Tibial artery (tissue), 4 donors: ENCODE measurements at regions not wholly inside any gene's neighbourhood (a gene's known extent, or its start where the extent isn't known, plus 50 kb on each side); places are given as distances from the start of the nearest gene placed in this dataset.

Experiments
- DNase-seq, 2 donors: peaks; one replicate each; pipeline ENCODE4 v3.0.0-alpha.2; 2019
- H3K27ac ChIP-seq, 2 donors: fragments of 200-600 bp; sonication (generic) in 1 of 2; 1 replicate in 1 of 2; 2 replicates in 1 of 2; pipeline ENCODE4 v1.5.1; 2018 to 2019; ENCODE audit warnings: mild to moderate bottlenecking in 1 of 2
- H3K27me3 ChIP-seq, 2 donors: fragments of 200-600 bp; sonication (generic) in 1 of 2; one replicate each; pipeline versions ENCODE4 v1.5.1 to v1.6.0; 2016 to 2019
- H3K36me3 ChIP-seq, 3 donors: fragments of 200-600 bp; sonication (generic) in 2 of 3; one replicate each; pipeline ENCODE4 v1.5.1; 2016 to 2019; ENCODE audit warnings: mild to moderate bottlenecking in 2 of 3
- H3K4me1 ChIP-seq, 4 donors: fragments of 200-600 bp; sonication (generic) in 2 of 4; 1 replicate in 3 of 4; 2 replicates in 1 of 4; pipeline ENCODE4 v1.5.1; 2016 to 2019
- H3K4me3 ChIP-seq, 2 donors: fragments of 200-600 bp; sonication (generic) in 1 of 2; 1 replicate in 1 of 2; 2 replicates in 1 of 2; pipeline ENCODE4 v1.5.1; 2018 to 2019; ENCODE audit warnings: mild to moderate bottlenecking in 2 of 2
- H3K9me3 ChIP-seq, 3 donors: fragments of 200-600 bp; sonication (generic) in 1 of 3; one replicate each; pipeline ENCODE4 v1.5.1; 2016 to 2019
- intact Hi-C: fragments of 100-400 bp; cut with DNase I; formaldehyde crosslinking; loops from one replicate; pipeline ENCODE4 v1.15.0; 2023; ENCODE audit warnings: low total_unique reads
- TF ChIP-seq, protein P1 (sequence below), 2 experiments: fragments of 200-600 bp in 1 of 2; fragments of 450-650 bp in 1 of 2; IDR thresholded peaks; one replicate each; pipeline ENCODE4 v1.5.1; 2017 to 2019; ENCODE audit warnings: antibody characterized with exemption in 2 of 2, mild to moderate bottlenecking in 1 of 2, moderate library complexity in 1 of 2

DNA sequence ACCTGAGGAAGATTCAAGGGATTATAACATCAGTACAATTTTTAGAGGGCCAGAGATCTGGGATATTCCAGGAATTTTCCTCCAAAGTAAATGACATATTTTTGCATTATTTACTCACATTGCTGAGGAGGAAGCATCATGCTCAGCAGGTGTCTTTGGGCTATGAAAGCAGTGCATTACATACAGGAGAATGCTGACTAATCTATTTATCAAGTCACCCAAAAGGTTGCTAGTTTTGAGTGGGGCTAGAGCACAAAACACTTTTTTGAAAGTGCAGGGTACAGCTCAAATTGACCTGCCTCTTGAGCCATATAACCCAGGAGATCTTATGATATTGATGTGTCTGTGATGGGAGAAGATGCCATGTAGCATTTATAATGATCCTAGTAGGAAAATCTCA lies 603.1 kb downstream of the POM121L12 start:
- DNase-seq: no peak
- peaks cover 0 to 10% (median 0%) of the 10 kb centered on the region in 3 donors for H3K9me3 ChIP-seq
- intact Hi-C loops: no loop called here
- no peak overlapping the region for H3K27ac ChIP-seq
- no peak overlapping the region for H3K4me3 ChIP-seq
- no peaks in the 10 kb centered on the region for H3K4me1 ChIP-seq
- no peaks in the 10 kb centered on the region for H3K27me3 ChIP-seq
- TF ChIP-seq, protein P1, sequence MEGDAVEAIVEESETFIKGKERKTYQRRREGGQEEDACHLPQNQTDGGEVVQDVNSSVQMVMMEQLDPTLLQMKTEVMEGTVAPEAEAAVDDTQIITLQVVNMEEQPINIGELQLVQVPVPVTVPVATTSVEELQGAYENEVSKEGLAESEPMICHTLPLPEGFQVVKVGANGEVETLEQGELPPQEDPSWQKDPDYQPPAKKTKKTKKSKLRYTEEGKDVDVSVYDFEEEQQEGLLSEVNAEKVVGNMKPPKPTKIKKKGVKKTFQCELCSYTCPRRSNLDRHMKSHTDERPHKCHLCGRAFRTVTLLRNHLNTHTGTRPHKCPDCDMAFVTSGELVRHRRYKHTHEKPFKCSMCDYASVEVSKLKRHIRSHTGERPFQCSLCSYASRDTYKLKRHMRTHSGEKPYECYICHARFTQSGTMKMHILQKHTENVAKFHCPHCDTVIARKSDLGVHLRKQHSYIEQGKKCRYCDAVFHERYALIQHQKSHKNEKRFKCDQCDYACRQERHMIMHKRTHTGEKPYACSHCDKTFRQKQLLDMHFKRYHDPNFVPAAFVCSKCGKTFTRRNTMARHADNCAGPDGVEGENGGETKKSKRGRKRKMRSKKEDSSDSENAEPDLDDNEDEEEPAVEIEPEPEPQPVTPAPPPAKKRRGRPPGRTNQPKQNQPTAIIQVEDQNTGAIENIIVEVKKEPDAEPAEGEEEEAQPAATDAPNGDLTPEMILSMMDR (IDR thresholded peaks at IDR 0.05): no peak
- no peaks in the 10 kb centered on the region for H3K36me3 ChIP-seq

DNA sequence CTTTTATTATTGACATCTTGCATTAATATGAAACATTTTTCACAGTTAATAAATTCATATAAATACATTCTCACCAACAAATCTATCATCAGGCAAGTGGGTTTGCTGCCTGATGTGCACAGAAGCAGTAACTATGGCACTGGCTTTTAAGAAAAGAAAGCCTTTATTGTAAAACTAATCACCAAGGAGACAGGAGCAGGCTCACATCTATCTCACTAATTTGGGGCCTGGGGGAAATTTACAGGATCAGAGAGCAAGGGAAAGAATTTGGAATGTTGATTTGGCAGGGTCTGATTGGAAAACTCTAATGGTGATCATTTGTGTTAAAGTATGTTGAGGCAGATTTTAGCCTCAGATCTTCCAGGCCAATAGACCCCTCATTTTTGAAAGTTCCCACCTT lies 605.7 kb downstream of the POM121L12 start:
- no peak for DNase-seq
- no peak overlapping the region for H3K27ac ChIP-seq
- H3K4me1 ChIP-seq: no peaks in the 10 kb centered on the region
- H3K9me3 ChIP-seq: peaks cover 0 to 4% (median 0%) of the 10 kb centered on the region in 3 donors
- no peak overlapping the region for H3K4me3 ChIP-seq
- intact Hi-C loops: no loop called here
- H3K36me3 ChIP-seq: no peaks in the 10 kb centered on the region
- TF ChIP-seq, protein P1 (IDR thresholded peaks at IDR 0.05): no peak
- no peaks in the 10 kb centered on the region for H3K27me3 ChIP-seq

DNA sequence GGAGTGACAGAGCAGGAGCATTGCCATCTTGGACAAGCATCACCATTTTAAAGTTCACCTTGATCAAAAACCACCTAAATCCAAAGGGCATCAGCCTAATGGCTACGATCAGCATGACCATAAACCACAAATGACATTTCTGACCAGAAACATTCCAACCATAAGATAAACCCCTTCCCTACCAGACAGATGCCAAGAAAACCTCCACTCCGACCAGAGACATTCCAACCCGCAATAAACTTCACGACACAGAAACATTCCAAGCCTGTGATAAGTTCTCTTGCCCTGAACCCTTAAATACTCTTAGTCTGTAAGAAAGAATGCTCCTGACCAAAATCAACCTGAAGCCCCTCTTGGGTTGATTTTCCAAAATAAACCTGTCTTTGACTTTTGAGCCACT lies 606.9 kb downstream of the POM121L12 start:
- Histone ChIP-seq H3K27me3 (no peaks in the 10 kb centered on the region), H3K36me3 (no peaks in the 10 kb centered on the region), H3K4me3 (no peak overlapping the region), H3K4me1 (no peaks in the 10 kb centered on the region), H3K27ac (no peak overlapping the region), H3K9me3 (no peaks in the 10 kb centered on the region)
- TF ChIP-seq, protein P1 (IDR thresholded peaks at IDR 0.05): no peak
- intact Hi-C loops: no loop called here
- DNase-seq: no peak

DNA sequence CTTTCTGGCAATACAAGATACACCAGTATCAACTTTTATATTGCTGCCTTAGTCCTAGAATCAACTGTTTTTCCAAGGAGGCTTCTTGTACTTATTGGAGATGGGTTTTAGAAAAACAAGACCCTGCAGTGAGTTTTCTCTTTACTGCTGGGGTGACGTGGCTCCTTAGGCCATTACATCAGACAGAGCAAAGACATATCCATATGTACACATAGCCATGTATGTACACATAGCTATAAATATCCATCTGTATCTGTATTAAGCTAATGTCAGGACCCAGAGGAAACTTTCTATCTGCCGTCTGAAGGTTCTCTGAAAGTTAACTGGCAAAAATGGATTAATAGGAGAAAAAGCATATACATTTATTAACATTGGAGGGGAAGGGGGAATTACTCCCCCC lies 607.4 kb downstream of the POM121L12 start:
- Histone ChIP-seq H3K27me3 (no peaks in the 10 kb centered on the region), H3K36me3 (no peaks in the 10 kb centered on the region), H3K4me1 (no peaks in the 10 kb centered on the region), H3K9me3 (no peaks in the 10 kb centered on the region), H3K27ac (no peak overlapping the region), H3K4me3 (no peak overlapping the region)
- DNase-seq: no peak
- TF ChIP-seq, protein P1 (IDR thresholded peaks at IDR 0.05): no peak
- intact Hi-C loops: no loop called here

DNA sequence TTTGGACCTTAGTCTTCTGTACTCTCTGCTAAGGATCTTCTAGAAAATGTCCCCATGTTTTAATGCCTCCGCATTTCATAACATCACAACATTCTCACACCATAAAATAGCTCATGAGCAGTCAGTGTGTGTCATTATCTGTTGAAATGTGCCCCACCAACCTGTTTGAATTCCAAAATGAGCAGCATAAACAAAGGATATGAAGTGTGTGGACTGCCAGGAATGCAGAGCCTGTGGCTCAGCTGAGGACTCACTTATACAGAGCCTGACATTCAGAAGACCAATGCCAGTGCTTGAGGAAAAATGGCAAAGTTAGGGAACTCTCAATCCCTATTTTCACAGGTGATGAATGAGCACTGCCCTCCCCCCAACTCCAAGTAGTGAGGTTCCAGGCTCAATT lies 621.4 kb downstream of the POM121L12 start:
- no peak overlapping the region for H3K4me3 ChIP-seq
- TF ChIP-seq, protein P1 (IDR thresholded peaks at IDR 0.05): no peak
- no peaks in the 10 kb centered on the region for H3K9me3 ChIP-seq
- no peaks in the 10 kb centered on the region for H3K4me1 ChIP-seq
- no peak overlapping the region for H3K27ac ChIP-seq
- H3K27me3 ChIP-seq: no peaks in the 10 kb centered on the region
- H3K36me3 ChIP-seq: no peaks in the 10 kb centered on the region
- no peak for DNase-seq
- intact Hi-C loops: no loop called here

DNA sequence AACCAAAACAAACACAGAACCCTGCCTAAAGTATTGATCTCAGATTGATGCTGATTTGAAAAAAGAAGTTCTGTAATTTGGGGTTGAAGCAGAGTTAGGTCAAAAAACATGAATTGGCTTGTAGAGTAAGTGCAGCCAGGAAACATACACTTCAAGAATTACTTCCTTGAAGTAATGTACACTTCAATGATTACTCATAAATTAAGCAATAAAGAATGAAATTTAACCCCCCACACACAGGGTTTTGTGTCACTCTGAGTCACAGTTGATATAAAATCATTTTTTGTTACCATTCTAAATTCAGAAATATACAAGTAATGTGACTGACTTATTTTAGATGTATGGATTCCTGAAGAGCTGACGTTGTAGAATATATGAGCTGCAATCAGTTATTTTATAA lies 622.2 kb downstream of the POM121L12 start:
- H3K27ac ChIP-seq: no peak overlapping the region
- no peak for DNase-seq
- no peaks in the 10 kb centered on the region for H3K9me3 ChIP-seq
- H3K4me1 ChIP-seq: no peaks in the 10 kb centered on the region
- no peaks in the 10 kb centered on the region for H3K27me3 ChIP-seq
- no peak overlapping the region for H3K4me3 ChIP-seq
- intact Hi-C loops: no loop called here
- TF ChIP-seq, protein P1 (IDR thresholded peaks at IDR 0.05): no peak
- no peaks in the 10 kb centered on the region for H3K36me3 ChIP-seq
